ENCODE measurements at regions not wholly inside any gene's neighbourhood (a gene's known extent, or its start where the extent isn't known, plus 50 kb on each side); places are given as distances from the start of the nearest gene placed in this dataset.
"Not testable (repeated sequence)": the region's sequence is repeated elsewhere in the genome, so short reads cannot be mapped to it uniquely, and the experiment has no call there.

DNA sequence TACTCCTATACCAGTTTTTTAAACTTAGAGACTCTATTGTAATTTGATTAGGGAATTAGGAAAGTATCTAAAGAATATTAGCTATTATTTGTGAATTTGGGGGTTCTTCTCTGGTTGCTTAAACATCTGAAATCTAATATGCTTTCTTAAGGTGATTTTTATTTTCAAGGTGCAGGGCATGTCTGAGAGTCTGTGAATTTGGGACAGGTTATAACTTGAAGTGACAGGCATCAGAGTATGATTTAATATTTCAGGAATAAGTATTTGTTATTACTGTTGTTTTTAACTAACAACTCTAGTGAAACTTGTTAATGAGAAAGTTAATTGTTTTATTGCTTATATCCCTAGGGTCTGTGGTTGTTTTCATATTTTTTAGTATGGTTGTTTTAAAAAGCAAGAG, 321.6 kb upstream of the EPHA3 start:
- H3K27me3 Mint-ChIP-seq: no peaks in the 10 kb centered on the region
- no peaks in the 10 kb centered on the region for H3K4me1 Mint-ChIP-seq
- DNase-seq (no peak), ATAC-seq (no peak)
- no peak overlapping the region for H3K4me3 Mint-ChIP-seq
- H3K9me3 Mint-ChIP-seq: peaks cover 7 to 23% of the 10 kb centered on the region in 2 donors
- no peak overlapping the region for H3K27ac Mint-ChIP-seq

GRCh38 chr3:88795503-88795902, 311.9 kb upstream of the EPHA3 start:
- no peak for ATAC-seq
- no peaks in the 10 kb centered on the region for H3K27me3 Mint-ChIP-seq
- H3K9me3 Mint-ChIP-seq: peaks cover 28 to 36% of the 10 kb centered on the region in 2 donors
- no peak for DNase-seq
- H3K4me3 Mint-ChIP-seq: no peak overlapping the region
- H3K27ac Mint-ChIP-seq: no peak overlapping the region
- H3K4me1 Mint-ChIP-seq: no peaks in the 10 kb centered on the region

- no peak for DNase-seq
- no peaks in the 10 kb centered on the region for H3K27me3 Mint-ChIP-seq
These were observed 299.8 kb upstream of the EPHA3 start for GRCh38 chr3:88807491-88808105.

GRCh38 chr3:88809993-88810392, 297.4 kb upstream of the EPHA3 start:
- no peak for DNase-seq
- H3K4me3 Mint-ChIP-seq: no peak overlapping the region
- ATAC-seq: no peak
- no peaks in the 10 kb centered on the region for H3K4me1 Mint-ChIP-seq
- H3K9me3 Mint-ChIP-seq: no peaks in the 10 kb centered on the region
- no peaks in the 10 kb centered on the region for H3K27me3 Mint-ChIP-seq
- H3K27ac Mint-ChIP-seq: no peak overlapping the region

More at GRCh38 chr3:88807491-88808105, 299.8 kb upstream of the EPHA3 start:
- no peak overlapping the region for H3K4me3 Mint-ChIP-seq
- ATAC-seq: no peak
- no peak overlapping the region for H3K27ac Mint-ChIP-seq
- peaks cover 4 to 6% of the 10 kb centered on the region in 2 donors for H3K9me3 Mint-ChIP-seq
- H3K4me1 Mint-ChIP-seq: no peaks in the 10 kb centered on the region

DNA sequence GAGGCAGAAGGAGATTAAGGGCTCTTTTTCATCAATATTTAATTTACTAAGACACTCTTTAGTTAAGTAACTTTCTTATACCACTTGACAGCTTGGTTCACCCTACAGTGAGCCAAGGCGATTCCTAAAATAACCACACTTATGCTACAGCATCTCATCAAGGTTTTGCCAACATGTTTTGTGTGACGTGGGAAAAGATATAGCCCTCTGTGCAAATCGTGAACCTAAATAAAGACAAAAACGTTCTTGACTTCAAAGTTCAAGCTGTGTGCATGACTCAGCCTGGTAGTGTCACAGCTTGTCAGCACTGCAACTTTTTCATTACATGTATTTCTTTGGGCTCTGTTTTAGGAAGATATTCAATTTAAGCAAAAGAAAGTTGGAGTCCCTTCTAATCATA, 297.0 kb upstream of the EPHA3 start:
- no peaks in the 10 kb centered on the region for H3K4me1 Mint-ChIP-seq
- H3K27ac Mint-ChIP-seq: no peak overlapping the region
- H3K4me3 Mint-ChIP-seq: no peak overlapping the region
- DNase-seq (no peak), ATAC-seq (no peak)
- no peaks in the 10 kb centered on the region for H3K27me3 Mint-ChIP-seq
- H3K9me3 Mint-ChIP-seq: no peaks in the 10 kb centered on the region

DNA sequence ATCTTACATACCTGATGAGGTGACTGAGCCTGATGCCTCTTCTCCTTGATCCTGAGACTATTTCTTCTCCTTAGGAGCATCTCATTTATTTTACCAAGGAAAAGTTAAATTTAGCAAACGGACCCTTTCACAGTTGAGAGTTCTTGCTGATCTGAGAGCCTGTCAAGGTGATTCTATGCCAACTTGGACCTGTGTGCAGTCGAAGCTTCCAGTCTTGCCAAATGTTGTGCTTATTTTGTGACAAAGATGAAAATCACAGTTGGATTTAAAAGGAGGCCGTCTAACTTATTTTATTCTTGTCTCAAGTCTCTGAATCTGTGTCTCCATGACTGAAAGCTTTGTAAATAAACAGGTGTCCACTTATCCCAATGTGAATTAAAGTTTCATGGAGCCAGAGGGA, 296.3 kb upstream of the EPHA3 start:
- H3K9me3 Mint-ChIP-seq: no peaks in the 10 kb centered on the region
- ATAC-seq (no peak), DNase-seq (no peak)
- no peaks in the 10 kb centered on the region for H3K27me3 Mint-ChIP-seq
- H3K27ac Mint-ChIP-seq: no peak overlapping the region
- H3K4me1 Mint-ChIP-seq: no peaks in the 10 kb centered on the region
- H3K4me3 Mint-ChIP-seq: no peak overlapping the region

- H3K9me3 Mint-ChIP-seq: no peaks in the 10 kb centered on the region
- H3K27me3 Mint-ChIP-seq: no peaks in the 10 kb centered on the region
These were observed 294.8 kb upstream of the EPHA3 start for GRCh38 chr3:88812576-88812975.

DNA sequence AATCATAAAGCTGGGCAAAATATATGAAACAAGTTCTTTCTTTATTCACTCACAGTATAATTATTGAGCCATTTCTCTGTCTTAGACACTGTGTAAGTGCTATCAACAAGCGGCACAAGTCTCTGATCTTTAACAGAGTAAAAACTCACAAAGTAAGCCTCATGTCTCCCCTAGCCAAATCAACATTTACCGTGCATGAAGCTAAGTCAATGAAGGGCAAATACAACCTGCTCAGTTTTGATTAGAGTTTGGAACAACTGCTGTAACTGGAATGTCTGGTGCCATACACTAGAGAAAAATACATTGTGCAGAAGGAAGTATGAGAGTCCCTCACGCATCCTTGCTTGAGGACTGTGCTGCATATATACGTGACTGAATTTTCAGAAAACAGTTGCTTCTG, 291.0 kb upstream of the EPHA3 start:
- no peak for ATAC-seq
- H3K27ac Mint-ChIP-seq: no peak overlapping the region
- H3K4me3 Mint-ChIP-seq: no peak overlapping the region
- no peaks in the 10 kb centered on the region for H3K4me1 Mint-ChIP-seq
- no peak for DNase-seq
- no peaks in the 10 kb centered on the region for H3K27me3 Mint-ChIP-seq
- H3K9me3 Mint-ChIP-seq: no peaks in the 10 kb centered on the region

More at GRCh38 chr3:88812576-88812975, 294.8 kb upstream of the EPHA3 start:
- DNase-seq: no peak
- no peak for ATAC-seq
- Mint-ChIP-seq H3K4me1 (no peaks in the 10 kb centered on the region), H3K4me3 (no peak overlapping the region), H3K27ac (no peak overlapping the region)

- no peak for DNase-seq
- H3K4me1 Mint-ChIP-seq: no peaks in the 10 kb centered on the region
These were observed 282.5 kb upstream of the EPHA3 start for GRCh38 chr3:88824666-88825564.

DNA sequence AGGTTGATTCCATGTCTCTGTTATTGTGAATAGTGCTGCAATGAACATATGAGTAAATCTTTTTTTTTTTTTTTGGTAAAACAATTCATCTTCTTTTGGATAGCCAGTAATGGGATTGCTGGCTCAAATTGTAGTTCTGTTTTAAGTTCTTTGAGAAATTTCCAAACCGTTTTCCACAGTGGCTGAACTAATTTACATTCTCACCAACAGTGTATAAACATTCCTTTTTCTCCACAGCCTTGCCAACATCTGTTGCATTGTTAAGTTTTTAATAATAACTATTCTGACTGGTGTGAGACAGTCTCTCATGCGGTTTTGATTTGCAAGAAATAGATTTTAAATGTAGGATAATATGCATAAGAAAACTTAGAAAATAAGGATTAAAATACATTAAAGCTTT, 279.0 kb upstream of the EPHA3 start:
- no peaks in the 10 kb centered on the region for H3K27me3 Mint-ChIP-seq
- DNase-seq: no peak
- no peak for ATAC-seq
- no peaks in the 10 kb centered on the region for H3K9me3 Mint-ChIP-seq
- no peak overlapping the region for H3K27ac Mint-ChIP-seq
- H3K4me3 Mint-ChIP-seq: no peak overlapping the region
- H3K4me1 Mint-ChIP-seq: no peaks in the 10 kb centered on the region

More at GRCh38 chr3:88824666-88825564, 282.5 kb upstream of the EPHA3 start:
- Mint-ChIP-seq H3K27ac (no peak overlapping the region), H3K4me3 (no peak overlapping the region), H3K9me3 (no peaks in the 10 kb centered on the region), H3K27me3 (no peaks in the 10 kb centered on the region)
- no peak for ATAC-seq

DNA sequence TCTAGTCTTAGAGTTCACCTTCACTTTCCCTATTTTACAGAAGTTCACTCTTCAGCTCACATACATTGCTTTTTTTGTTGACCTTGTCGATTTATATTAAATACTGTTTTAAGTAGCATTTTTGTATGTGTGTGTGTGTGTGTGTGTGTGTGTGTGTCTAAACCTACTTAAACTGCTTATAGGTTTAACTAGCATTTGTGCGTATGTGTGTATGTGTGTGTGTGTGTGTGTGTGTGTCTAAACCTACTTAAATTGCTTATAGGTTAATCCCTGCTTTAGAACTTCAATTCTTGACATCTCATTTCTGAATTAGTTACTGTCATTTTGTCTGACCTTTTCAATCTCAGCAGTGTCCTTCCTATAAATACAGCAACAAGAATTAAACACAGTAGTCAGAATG, 254.8 kb upstream of the EPHA3 start:
- H3K9me3 Mint-ChIP-seq: peaks cover under 1 to 4% of the 10 kb centered on the region in 2 donors
- ATAC-seq: no peak

GRCh38 chr3:88863196-88863595, 244.2 kb upstream of the EPHA3 start:
- DNase-seq: no peak
- ATAC-seq: no peak
- Mint-ChIP-seq H3K27me3 (no peaks in the 10 kb centered on the region), H3K4me1 (no peaks in the 10 kb centered on the region), H3K4me3 (no peak overlapping the region), H3K9me3 (peaks cover 3 to 8% of the 10 kb centered on the region in 2 donors), H3K27ac (no peak overlapping the region)

More for the DNA sequence above, 254.8 kb upstream of the EPHA3 start:
- no peak overlapping the region for H3K27ac Mint-ChIP-seq
- no peak overlapping the region for H3K4me3 Mint-ChIP-seq
- H3K27me3 Mint-ChIP-seq: no peaks in the 10 kb centered on the region
- no peaks in the 10 kb centered on the region for H3K4me1 Mint-ChIP-seq
- DNase-seq: no peak

DNA sequence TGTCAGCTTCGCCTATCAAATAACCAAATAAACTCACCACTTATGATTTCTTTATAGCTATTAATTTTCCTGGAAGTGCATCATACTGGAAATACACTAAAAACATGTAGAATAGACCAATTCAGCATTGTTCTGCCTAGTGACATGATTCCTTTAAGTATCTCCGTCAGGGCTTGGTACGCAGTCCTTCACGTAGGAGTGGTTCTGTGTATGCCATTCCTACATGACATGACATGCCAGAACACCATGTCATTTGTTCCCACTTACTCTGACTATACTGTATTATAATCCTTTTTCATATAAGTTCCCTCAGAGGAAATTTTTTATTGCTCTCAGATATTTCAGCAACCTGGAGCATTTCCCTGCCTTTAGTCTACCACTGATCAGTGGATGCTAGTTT, 230.7 kb upstream of the EPHA3 start:
- DNase-seq (no peak), ATAC-seq (no peak)
- Mint-ChIP-seq H3K27ac (no peak overlapping the region), H3K4me3 (no peak overlapping the region), H3K4me1 (no peaks in the 10 kb centered on the region), H3K9me3 (peaks cover 5 to 9% of the 10 kb centered on the region in 2 donors), H3K27me3 (no peaks in the 10 kb centered on the region)

DNA sequence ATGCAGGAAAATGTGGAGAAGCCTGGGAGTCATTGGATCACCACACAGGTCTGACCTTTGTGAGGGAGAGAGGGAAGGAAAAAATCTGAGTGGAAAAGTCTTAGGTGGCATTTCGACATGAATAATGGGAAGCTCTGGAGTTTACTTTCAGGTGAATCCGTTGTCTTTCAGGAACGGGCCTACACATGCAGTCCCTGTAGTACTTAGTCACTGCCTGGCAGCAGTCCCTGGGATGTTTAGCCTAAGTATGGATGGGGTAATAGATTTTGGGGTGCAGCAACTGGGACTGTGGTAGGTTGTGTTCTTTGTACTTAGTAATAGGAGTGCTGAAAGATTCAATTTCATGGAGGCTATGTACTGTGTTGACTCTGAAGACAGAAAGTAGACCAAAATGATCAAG, 227.5 kb upstream of the EPHA3 start:
- DNase-seq (no peak), ATAC-seq (no peak)
- Mint-ChIP-seq H3K4me3 (no peak overlapping the region), H3K4me1 (no peaks in the 10 kb centered on the region), H3K27me3 (no peaks in the 10 kb centered on the region), H3K9me3 (peaks cover 9 to 10% of the 10 kb centered on the region in 2 donors), H3K27ac (no peak overlapping the region)

- peaks cover 9 to 10% of the 10 kb centered on the region in 2 donors for H3K9me3 Mint-ChIP-seq
- no peaks in the 10 kb centered on the region for H3K27me3 Mint-ChIP-seq
- DNase-seq (no peak), ATAC-seq (no peak)
- no peaks in the 10 kb centered on the region for H3K4me1 Mint-ChIP-seq
- no peak overlapping the region for H3K4me3 Mint-ChIP-seq
- no peak overlapping the region for H3K27ac Mint-ChIP-seq
These were observed 225.3 kb upstream of the EPHA3 start for GRCh38 chr3:88882121-88882520.

- H3K27me3 Mint-ChIP-seq, DNase-seq, H3K4me1 Mint-ChIP-seq, H3K27ac Mint-ChIP-seq, ATAC-seq, H3K4me3 Mint-ChIP-seq, H3K9me3 Mint-ChIP-seq: not testable (repeated sequence)
These were observed 220.8 kb upstream of the EPHA3 start for GRCh38 chr3:88886624-88887023.
